GM10248 (cell line): ENCODE measurements at regions not wholly inside any gene's neighbourhood (a gene's known extent, or its start where the extent isn't known, plus 50 kb on each side); places are given as distances from the start of the nearest gene placed in this dataset.

Experiments used
- CTCF ChIA-PET: fragments of 300-600 bp; sonication (Branson Sonifier 250); formaldehyde crosslinking; extraction: SDS; loops from one replicate; lab custom pipeline; 2021; ENCODE audit warnings: antibody characterized with exemption; lab: Yijun Ruan, JAX
- POLR2A ChIA-PET: fragments of 350-650 bp; sonication (Branson Sonifier 250); formaldehyde crosslinking; extraction: SDS; loops from one replicate; lab custom pipeline; 2020; ENCODE audit warnings: antibody characterized with exemption; lab: Yijun Ruan, JAX
- DNase-seq: peaks from one replicate; pipeline ENCODE4 v3.0.0; 2012; ENCODE audit errors: extremely low spot score
- TF ChIP-seq, protein P1 (sequence below): IDR thresholded peaks from 2 replicates; pipeline ENCODE4 v1.5.1; 2012; ENCODE audit warnings: mild to moderate bottlenecking, low read depth; ENCODE audit errors: extremely low read depth, missing control alignments, control extremely low read depth

DNA sequence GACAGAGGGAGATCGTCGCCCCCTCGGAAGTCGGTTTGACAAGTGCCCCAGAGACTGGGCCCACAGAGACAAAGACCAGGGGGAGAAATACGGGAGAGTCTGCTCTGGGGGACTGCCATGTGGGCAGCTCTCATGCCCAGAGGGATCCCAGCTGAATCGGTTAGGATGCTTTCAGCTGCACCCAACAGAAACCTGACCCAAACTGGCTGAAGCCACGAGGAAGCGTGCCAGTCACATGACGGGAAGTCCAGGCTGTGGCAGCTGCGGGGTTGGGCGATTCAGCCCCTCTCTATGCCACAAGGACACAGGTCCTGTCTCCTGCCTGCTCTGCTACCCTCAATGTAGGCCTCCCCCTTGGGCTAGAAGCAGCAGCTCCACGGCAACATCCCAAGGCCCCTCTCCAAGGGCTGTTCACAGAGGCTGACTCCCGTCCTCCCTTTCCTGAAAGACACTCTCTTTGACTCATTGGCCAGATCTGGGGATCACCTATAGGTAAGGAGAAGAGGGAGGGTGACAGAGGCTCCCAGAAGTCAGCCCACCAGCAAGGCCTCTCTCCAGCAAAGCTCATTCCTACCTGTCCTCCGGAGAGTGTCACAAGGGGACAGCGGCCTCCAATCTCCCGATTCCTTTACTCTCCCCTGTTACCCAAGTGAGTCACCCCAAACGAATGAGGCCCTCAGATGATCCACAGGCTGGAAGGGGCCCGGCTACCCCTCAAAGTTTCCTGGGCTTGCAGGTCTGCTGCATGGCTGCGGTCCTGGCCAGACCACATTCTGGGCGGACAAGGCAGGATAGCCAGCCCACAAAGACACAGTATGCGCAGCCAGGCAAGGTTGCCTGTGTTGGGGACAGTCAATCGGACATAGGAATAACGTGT, 75.8 kb downstream of the RBFOX3 start:
- POLR2A ChIA-PET = no interaction called here
- DNase-seq = no peak
- TF ChIP-seq, protein P1, sequence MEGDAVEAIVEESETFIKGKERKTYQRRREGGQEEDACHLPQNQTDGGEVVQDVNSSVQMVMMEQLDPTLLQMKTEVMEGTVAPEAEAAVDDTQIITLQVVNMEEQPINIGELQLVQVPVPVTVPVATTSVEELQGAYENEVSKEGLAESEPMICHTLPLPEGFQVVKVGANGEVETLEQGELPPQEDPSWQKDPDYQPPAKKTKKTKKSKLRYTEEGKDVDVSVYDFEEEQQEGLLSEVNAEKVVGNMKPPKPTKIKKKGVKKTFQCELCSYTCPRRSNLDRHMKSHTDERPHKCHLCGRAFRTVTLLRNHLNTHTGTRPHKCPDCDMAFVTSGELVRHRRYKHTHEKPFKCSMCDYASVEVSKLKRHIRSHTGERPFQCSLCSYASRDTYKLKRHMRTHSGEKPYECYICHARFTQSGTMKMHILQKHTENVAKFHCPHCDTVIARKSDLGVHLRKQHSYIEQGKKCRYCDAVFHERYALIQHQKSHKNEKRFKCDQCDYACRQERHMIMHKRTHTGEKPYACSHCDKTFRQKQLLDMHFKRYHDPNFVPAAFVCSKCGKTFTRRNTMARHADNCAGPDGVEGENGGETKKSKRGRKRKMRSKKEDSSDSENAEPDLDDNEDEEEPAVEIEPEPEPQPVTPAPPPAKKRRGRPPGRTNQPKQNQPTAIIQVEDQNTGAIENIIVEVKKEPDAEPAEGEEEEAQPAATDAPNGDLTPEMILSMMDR = no peak
- CTCF ChIA-PET = no interaction called here

DNA sequence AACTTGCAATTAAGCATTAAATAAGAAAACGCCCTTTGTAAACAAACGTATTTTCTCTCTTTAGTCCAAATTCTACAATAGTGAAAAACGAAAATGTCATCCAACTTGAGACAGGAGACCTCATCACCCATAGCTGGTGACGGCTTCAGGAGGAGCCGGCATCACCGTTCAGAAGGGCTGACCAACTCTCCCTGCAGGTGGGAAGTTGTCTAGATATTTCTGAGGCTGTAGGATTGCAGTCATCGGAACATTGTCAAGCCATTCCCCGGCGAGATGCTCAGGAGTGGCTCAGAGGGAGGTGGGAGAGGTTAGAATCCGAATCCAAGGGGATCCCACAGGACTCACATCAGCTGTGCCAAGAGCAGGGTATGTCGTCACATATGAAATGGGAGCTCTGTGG, 76.7 kb downstream of the RBFOX3 start:
- ChIA-PET POLR2A (no interaction called here), CTCF (no interaction called here)
- no peak for DNase-seq
- TF ChIP-seq, protein P1 = no peak

DNA sequence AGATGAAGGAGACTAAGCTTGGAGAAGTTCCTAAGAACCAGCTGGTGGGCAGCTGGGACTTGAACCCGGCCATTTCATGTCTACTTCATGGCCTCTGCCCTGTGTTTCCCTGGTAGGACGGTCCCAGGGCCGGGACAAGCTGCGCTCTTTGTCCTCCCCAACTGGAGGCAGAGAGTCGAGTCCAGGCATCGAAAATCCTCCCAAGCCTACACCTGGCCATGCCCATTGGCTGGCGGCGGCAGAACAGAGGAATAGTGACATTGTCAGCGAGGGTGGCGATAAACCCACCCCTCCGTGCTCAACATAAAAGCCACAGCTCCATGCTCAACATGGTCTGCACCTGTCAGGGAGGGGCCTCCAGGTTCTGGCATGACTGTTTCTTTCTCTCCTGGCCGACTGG, 77.7 kb downstream of the RBFOX3 start:
- no peak for DNase-seq
- TF ChIP-seq, protein P1 = no peak
- POLR2A ChIA-PET = no interaction called here
- CTCF ChIA-PET = no interaction called here

GRCh38 chr17:79532107-79532790, 78.6 kb downstream of the RBFOX3 start:
- POLR2A ChIA-PET = no interaction called here
- TF ChIP-seq, protein P1 = no peak
- CTCF ChIA-PET = no interaction called here
- DNase-seq = no peak

GRCh38 chr17:79531191-79532095, 79.4 kb downstream of the RBFOX3 start:
- DNase-seq = no peak
- ChIA-PET POLR2A (no interaction called here), CTCF (no interaction called here)
- TF ChIP-seq, protein P1 = no peak
